Endodermal cell (in vitro differentiated cells): ENCODE measurements at regions not wholly inside any gene's neighbourhood (a gene's known extent, or its start where the extent isn't known, plus 50 kb on each side); places are given as distances from the start of the nearest gene placed in this dataset.

Experiments
- DNase-seq: peaks from one replicate; pipeline ENCODE4 v3.0.0-alpha.2; 2017
- H3K27ac ChIP-seq: 2 replicates; pipeline ENCODE4 v1.5.1; 2013; ENCODE audit warnings: mild to moderate bottlenecking, low read depth, low read length, moderate library complexity
- H3K27me3 ChIP-seq: 2 replicates; pipeline ENCODE4 v1.6.1; 2013; ENCODE audit warnings: mild to moderate bottlenecking, low read length, moderate library complexity; ENCODE audit not compliant: insufficient read depth, control insufficient read depth, poor library complexity, severe bottlenecking
- H3K36me3 ChIP-seq: 2 replicates; pipeline ENCODE4 v1.7.0; 2013; ENCODE audit warnings: mild to moderate bottlenecking, low read length, moderate library complexity; ENCODE audit not compliant: control insufficient read depth, insufficient read depth
- H3K4me1 ChIP-seq: one replicate; pipeline ENCODE4 v1.7.0; 2013; ENCODE audit warnings: low read length; ENCODE audit not compliant: control insufficient read depth, insufficient read depth
- H3K4me3 ChIP-seq: 2 replicates; pipeline ENCODE4 v1.5.1; 2013; ENCODE audit warnings: mild to moderate bottlenecking, low read length, moderate library complexity
- H3K9ac ChIP-seq: 2 replicates; pipeline ENCODE4 v1.6.1; 2013; ENCODE audit warnings: mild to moderate bottlenecking, low read length, moderate library complexity; ENCODE audit not compliant: poor library complexity, severe bottlenecking; ENCODE audit errors: extremely low read depth
- H3K9me3 ChIP-seq: 2 replicates; pipeline ENCODE4 v1.6.1; 2013; ENCODE audit warnings: mild to moderate bottlenecking, low read length, moderate library complexity; ENCODE audit not compliant: control insufficient read depth
- H3K27ac Mint-ChIP-seq: 2 replicates; pipeline ENCODE4 v1.8.0; 2020; ENCODE audit warnings: mixed read lengths
- H3K27me3 Mint-ChIP-seq: 2 replicates; pipeline ENCODE4 v1.8.0; 2021; ENCODE audit warnings: mild to moderate bottlenecking, mixed read lengths; ENCODE audit not compliant: insufficient read depth
- H3K36me3 Mint-ChIP-seq: 2 replicates; pipeline ENCODE4 v1.8.0; 2020; ENCODE audit warnings: low read depth, mixed read lengths
- H3K4me1 Mint-ChIP-seq: 2 replicates; pipeline ENCODE4 v1.8.0; 2020; ENCODE audit warnings: mixed read lengths
- H3K4me3 Mint-ChIP-seq: 2 replicates; pipeline ENCODE4 v1.8.0; 2020; ENCODE audit warnings: mild to moderate bottlenecking, moderate library complexity, mixed read lengths
- H3K9me3 Mint-ChIP-seq: 2 replicates; pipeline ENCODE4 v1.8.0; 2020; ENCODE audit warnings: mild to moderate bottlenecking, mixed read lengths
- CTCF ChIP-seq: fragments of 200-600 bp; sonication (generic); conservative IDR thresholded peaks from 2 replicates; pipeline ENCODE4 v1.5.0; 2021; ENCODE audit warnings: antibody characterized with exemption, mild to moderate bottlenecking
- WGBS, 2 experiments: methylation state at CpG; one replicate each; pipeline versions ENCODE4 v1.1.5 to v1.1.7; 2013; ENCODE audit warnings: missing lambda C conversion rate in 2 of 2, mixed read lengths in 1 of 2; ENCODE audit not compliant: insufficient coverage in 1 of 2, insufficient read length in 1 of 2; 5-methylcytosine and 5-hydroxymethylcytosine counted together

GRCh38 chr7:153402721-153403541 lies 643.4 kb downstream of the ACTR3B start:
- Histone ChIP-seq H3K4me3 (no peak overlapping the region), H3K9ac (no peak overlapping the region), H3K9me3 (peaks cover 88% of the 10 kb centered on the region), H3K27me3 (no peaks in the 10 kb centered on the region), H3K36me3 (no peaks in the 10 kb centered on the region), H3K27ac (no peak overlapping the region), H3K4me1 (no peaks in the 10 kb centered on the region)
- Mint-ChIP-seq H3K9me3 (peaks cover 99% of the 10 kb centered on the region), H3K27me3 (no peaks in the 10 kb centered on the region), H3K4me3 (no peak overlapping the region), H3K4me1 (no peaks in the 10 kb centered on the region), H3K27ac (no peak overlapping the region), H3K36me3 (no peaks in the 10 kb centered on the region)
- WGBS, 2 experiments: 84 to 91% methylated on average over 5 to 7 of the region's 7 CpGs
- no peak for TF ChIP-seq CTCF
- DNase-seq: no peak

GRCh38 chr7:153404124-153404523 lies 644.6 kb downstream of the ACTR3B start:
- Histone ChIP-seq H3K4me3 (no peak overlapping the region), H3K27ac (no peak overlapping the region), H3K9ac (no peak overlapping the region), H3K27me3 (no peaks in the 10 kb centered on the region), H3K36me3 (no peaks in the 10 kb centered on the region), H3K4me1 (no peaks in the 10 kb centered on the region), H3K9me3 (peaks cover 88% of the 10 kb centered on the region)
- no peak for DNase-seq
- Mint-ChIP-seq H3K36me3 (no peaks in the 10 kb centered on the region), H3K4me3 (no peak overlapping the region), H3K27me3 (no peaks in the 10 kb centered on the region), H3K27ac (no peak overlapping the region), H3K9me3 (peaks cover 99% of the 10 kb centered on the region), H3K4me1 (no peaks in the 10 kb centered on the region)
- no peak for TF ChIP-seq CTCF
- 60 to 100% methylated on average over 1 to 2 of the region's 2 CpGs for WGBS, 2 experiments

GRCh38 chr7:153404781-153405279 lies 645.3 kb downstream of the ACTR3B start:
- H3K9ac ChIP-seq: no peak overlapping the region
- no peaks in the 10 kb centered on the region for H3K27me3 ChIP-seq
- no peak for TF ChIP-seq CTCF
- no peak overlapping the region for H3K4me3 Mint-ChIP-seq
- no peak for DNase-seq
- H3K4me3 ChIP-seq: no peak overlapping the region
- H3K4me1 ChIP-seq: no peaks in the 10 kb centered on the region
- no peaks in the 10 kb centered on the region for H3K36me3 ChIP-seq
- no peak overlapping the region for H3K27ac ChIP-seq
- no peaks in the 10 kb centered on the region for H3K27me3 Mint-ChIP-seq
- H3K27ac Mint-ChIP-seq: no peak overlapping the region
- H3K36me3 Mint-ChIP-seq: no peaks in the 10 kb centered on the region
- peaks cover 99% of the 10 kb centered on the region for H3K9me3 Mint-ChIP-seq
- WGBS, 2 experiments: 78 to 93% methylated on average over 4 to 9 of the region's 9 CpGs
- peaks cover 83% of the 10 kb centered on the region for H3K9me3 ChIP-seq
- no peaks in the 10 kb centered on the region for H3K4me1 Mint-ChIP-seq
